GM12878 (cell line): ENCODE measurements at regions not wholly inside any gene's neighbourhood (a gene's known extent, or its start where the extent isn't known, plus 50 kb on each side); places are given as distances from the start of the nearest gene placed in this dataset.

Experiments
- ATAC-seq: fragments of 200-7000 bp; cut with Tn5 transposase; 3 replicates; pipeline ENCODE4 v1.9.1; 2020; ENCODE audit warnings: mild to moderate bottlenecking, moderate library complexity
- BruUV-seq: library from RNA; stranded (reverse); fragments of 400-500 nt; replicated peaks from 2 replicates; lab custom pipeline; 2021; lab: Mats Ljungman, UMichigan
- CTCF ChIA-PET: fragments of 300-600 bp; sonication (Branson Sonifier 250); formaldehyde crosslinking; extraction: SDS; loops from one replicate; lab custom pipeline; 2021; ENCODE audit warnings: inconsistent platforms; lab: Yijun Ruan, JAX
- POLR2A ChIA-PET: fragments of 350-600 bp; formaldehyde crosslinking; extraction: SDS; loops from one replicate; lab custom pipeline; 2021; ENCODE audit warnings: inconsistent platforms; lab: Charles Lee
- RAD21 ChIA-PET: fragments of 300-600 bp; sonication (Branson Sonifier 250); formaldehyde crosslinking; loops from one replicate; lab custom pipeline; 2023; ENCODE audit warnings: antibody characterized with exemption; ENCODE audit not compliant: unreplicated experiment; lab: Charles Lee
- SMC1A ChIA-PET: fragments of 300-600 bp; sonication (Branson Sonifier 250); formaldehyde crosslinking; loops from one replicate; lab custom pipeline; 2023; ENCODE audit not compliant: unreplicated experiment, uncharacterized antibody; lab: Charles Lee
- DNase-seq: peaks from one replicate; pipeline ENCODE4 v3.0.0-alpha.2; 2011; ENCODE audit warnings: low read depth, low spot score
- FAIRE-seq: peaks from 3 replicates; lab custom pipeline; 2011; peaks lifted over from hg19 to GRCh38; lab: Jason Lieb, UNC
- H2AFZ ChIP-seq: 2 replicates; pipeline ENCODE4 v1.6.0; 2011; ENCODE audit warnings: low read depth, low read length, control low read depth; ENCODE audit not compliant: control insufficient read depth
- H3K27ac ChIP-seq: 2 replicates; pipeline ENCODE4 v1.5.1; 2011; ENCODE audit warnings: control low read depth; ENCODE audit not compliant: control insufficient read depth, insufficient read depth
- H3K27me3 ChIP-seq, 2 experiments: replicated peaks in 1 of 2; 2 replicates each; pipeline versions ENCODE4 v1.6.0 to v1.6.1; 2011; ENCODE audit warnings: low read length in 1 of 2; ENCODE audit not compliant: control insufficient read depth in 2 of 2, insufficient read depth in 2 of 2
- H3K36me3 ChIP-seq, 2 experiments: 2 replicates each; pipeline ENCODE4 v1.5.1; 2011; ENCODE audit warnings: low read length in 1 of 2; ENCODE audit not compliant: control insufficient read depth in 2 of 2, insufficient read depth in 2 of 2
- H3K4me1 ChIP-seq: 2 replicates; pipeline ENCODE4 v1.6.1; 2011; ENCODE audit warnings: mild to moderate bottlenecking, low read length, moderate library complexity, mixed read lengths; ENCODE audit not compliant: control insufficient read depth, insufficient read depth
- H3K4me2 ChIP-seq: 2 replicates; pipeline ENCODE4 v1.6.0; 2011; ENCODE audit warnings: control low read depth; ENCODE audit not compliant: control insufficient read depth, insufficient read depth
- H3K4me3 ChIP-seq: fragments of 200-600 bp; sonication (generic); 2 replicates; pipeline ENCODE4 v1.5.1; 2016
- H3K79me2 ChIP-seq: 2 replicates; pipeline ENCODE4 v1.6.0; 2011; ENCODE audit warnings: low read length; ENCODE audit not compliant: control insufficient read depth, insufficient read depth
- H3K9ac ChIP-seq: 2 replicates; pipeline ENCODE4 v1.8.0; 2011; ENCODE audit warnings: low read length, control low read depth, mixed read lengths; ENCODE audit not compliant: control insufficient read depth, insufficient read depth
- H3K9me3 ChIP-seq: replicated peaks from 3 replicates; pipeline ENCODE4 v1.5.1; 2011; ENCODE audit warnings: mild to moderate bottlenecking, low read length; ENCODE audit not compliant: control insufficient read depth, insufficient read depth
- H4K20me1 ChIP-seq: 2 replicates; pipeline ENCODE4 v1.6.0; 2011; ENCODE audit not compliant: control insufficient read depth, insufficient read depth
- ASH2L ChIP-seq: fragments of 300-600, 200-600 bp; sonication (generic); IDR thresholded peaks from 2 replicates; pipeline ENCODE4 v1.6.1; 2017; ENCODE audit warnings: low read depth, mild to moderate bottlenecking, borderline replicate concordance
- CEBPZ ChIP-seq: fragments of 150-350 bp; IDR thresholded peaks from 2 replicates; pipeline ENCODE4 v1.6.1; 2016; ENCODE audit warnings: low read depth, low read length
- LARP7 ChIP-seq: fragments of 450-650 bp; IDR thresholded peaks from 2 replicates; pipeline ENCODE4 v1.6.1; 2017; ENCODE audit warnings: mild to moderate bottlenecking
- NFXL1 ChIP-seq: fragments of 450-650 bp; IDR thresholded peaks from 2 replicates; pipeline ENCODE4 v1.6.1; 2017; ENCODE audit warnings: antibody characterized with exemption, mild to moderate bottlenecking, borderline replicate concordance
- POLR2A ChIP-seq: IDR thresholded peaks from 2 replicates; pipeline ENCODE4 v1.6.1; 2011; ENCODE audit warnings: low read depth, mild to moderate bottlenecking, low read length
- RCOR1 ChIP-seq: conservative IDR thresholded peaks from 2 replicates; pipeline ENCODE4 v1.6.1; 2012; ENCODE audit warnings: low read depth, low read length, improper control_type of control experiment
- RUNX3 ChIP-seq: IDR thresholded peaks from 2 replicates; pipeline ENCODE4 v1.6.1; 2012; ENCODE audit warnings: low read length, inconsistent platforms
- SIX5 ChIP-seq: IDR thresholded peaks from 2 replicates; pipeline ENCODE4 v1.6.1; 2011; ENCODE audit warnings: mild to moderate bottlenecking, low read depth, low read length, moderate library complexity; ENCODE audit not compliant: severe bottlenecking
- SMAD1 ChIP-seq: fragments of 450-650 bp; IDR thresholded peaks from 2 replicates; pipeline ENCODE4 v1.6.1; 2018; ENCODE audit warnings: mild to moderate bottlenecking, low read depth; ENCODE audit not compliant: partially characterized antibody
- SP1 ChIP-seq: IDR thresholded peaks from one replicate; pipeline ENCODE4 v1.6.1; 2011; ENCODE audit warnings: low read depth, low read length
- YBX1 ChIP-seq: fragments of 450-650 bp; IDR thresholded peaks from 2 replicates; pipeline ENCODE4 v1.6.1; 2016; ENCODE audit warnings: antibody characterized with exemption
- WGBS: methylation state at CpG from one replicate; pipeline ENCODE4 v1.1.6; 2016; ENCODE audit warnings: low lambda C conversion rate; ENCODE audit not compliant: insufficient replicate concordance, insufficient coverage; ENCODE audit errors: missing lambda C conversion rate; 5-methylcytosine and 5-hydroxymethylcytosine counted together
- in situ Hi-C: fragments of 300-500 bp; cut with MboI; formaldehyde crosslinking; loops from 9 replicates; pipeline ENCODE4 v1.14.3; 2018; ENCODE audit warnings: mixed read lengths
- intact Hi-C: fragments of 100-400 bp; cut with micrococcal nuclease; formaldehyde crosslinking; loops from one replicate; pipeline ENCODE4 v1.14.2; 2022; ENCODE audit not compliant: unreplicated experiment

- Histone ChIP-seq H3K36me3 (no peaks in the 10 kb centered on the region), H2AFZ (no peak overlapping the region), H3K27ac (no peak overlapping the region), H3K4me3 (no peak overlapping the region), H3K4me1 (no peaks in the 10 kb centered on the region), H3K4me2 (no peak overlapping the region), H3K27me3 (no peaks in the 10 kb centered on the region), H4K20me1 (no peaks in the 10 kb centered on the region), H3K79me2 (no peaks in the 10 kb centered on the region), H3K9ac (no peak overlapping the region), H3K9me3 (no peaks in the 10 kb centered on the region)
- intact Hi-C loops, result no loop called here
- in situ Hi-C loops, result no loop called here
- WGBS, result 45% methylated on average over 5 of the region's 5 CpGs
- no peak for DNase-seq
- FAIRE-seq, result no peak
- no TSS peak for BruUV-seq
- ChIA-PET SMC1A (no interaction called here), POLR2A (no interaction called here), CTCF (no interaction called here), RAD21 (no interaction called here)
- no peak for ATAC-seq
- no peak for TF ChIP-seq CEBPZ
- TF ChIP-seq SMAD1, result no peak
- no peak for TF ChIP-seq ASH2L
- no peak for TF ChIP-seq RUNX3
- TF ChIP-seq SP1, result no peak
- no peak for TF ChIP-seq NFXL1
- no peak for TF ChIP-seq RCOR1
- TF ChIP-seq YBX1, result no peak
- no peak for TF ChIP-seq POLR2A
- TF ChIP-seq SIX5, result no peak
- no peak for TF ChIP-seq LARP7
These were observed 628.7 kb downstream of the EFNB2 start for GRCh38 chr13:105906746-105907145.
